ENCODE measurements at regions not wholly inside any gene's neighbourhood (a gene's known extent, or its start where the extent isn't known, plus 50 kb on each side); places are given as distances from the start of the nearest gene placed in this dataset.

GRCh38 chr14:43198465-43198864 is 1308.6 kb downstream of the FSCB start:
- TF ChIP-seq CTCF (IDR thresholded peaks at IDR 0.05) (no peak), REST (IDR thresholded peaks at IDR 0.05; ENCODE audit: insufficient read depth in 1 of 2, low read depth in 2 of 2, low read length in 1 of 2) (no peak), TCF7L2 (IDR thresholded peaks at IDR 0.05; ENCODE audit: low read depth, low read length) (no peak)

Data from Panc1 (cell line).